ENCODE measurements at regions not wholly inside any gene's neighbourhood (a gene's known extent, or its start where the extent isn't known, plus 50 kb on each side); places are given as distances from the start of the nearest gene placed in this dataset.
"Not testable (repeated sequence)": the region's sequence is repeated elsewhere in the genome, so short reads cannot be mapped to it uniquely, and the experiment has no call there.

DNA sequence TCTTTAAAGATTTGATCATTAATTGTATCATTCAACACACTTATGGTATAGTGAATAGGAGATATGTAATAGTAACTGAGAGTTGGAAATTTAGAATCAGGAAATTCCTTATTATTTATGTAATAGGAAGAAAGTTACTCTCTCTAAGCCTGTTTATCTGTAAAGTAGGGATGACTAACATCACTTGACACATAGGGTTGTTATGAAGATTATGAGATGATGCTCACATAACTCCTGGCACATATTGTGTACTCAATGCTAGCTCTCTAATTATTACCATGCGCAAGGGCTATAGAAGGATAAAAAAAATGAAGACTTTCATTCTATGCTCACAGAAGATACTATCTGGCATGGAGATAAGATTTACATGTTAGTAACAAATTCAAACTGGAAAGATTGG, 149.9 kb downstream of the ISOC1 start:
- no peaks in the 10 kb centered on the region for H3K9me3 ChIP-seq (ENCODE audit: insufficient read depth, low read length)
- DNase-seq (ENCODE audit: low read depth, low spot score): no peak
- no peaks in the 10 kb centered on the region for H3K36me3 ChIP-seq (ENCODE audit: insufficient read depth, insufficient read length, low read length)
- H3K4me1 ChIP-seq (ENCODE audit: insufficient read depth, insufficient read length): no peaks in the 10 kb centered on the region
- H3K4me3 ChIP-seq (ENCODE audit: insufficient read length, low read depth): no peak overlapping the region
- no peaks in the 10 kb centered on the region for H3K27me3 ChIP-seq (ENCODE audit: insufficient read depth, insufficient read length)
- TF ChIP-seq SUZ12 (IDR thresholded peaks at IDR 0.05; ENCODE audit: extremely low read depth, insufficient read depth, insufficient read length): no peak
- no peak for TF ChIP-seq YY1 (IDR thresholded peaks at IDR 0.05; ENCODE audit: insufficient read depth, insufficient read length)
- no peak for TF ChIP-seq ZNF274 (IDR thresholded peaks at IDR 0.05; ENCODE audit: low read depth, low read length)
- H3K9ac ChIP-seq (ENCODE audit: insufficient read length, low read depth): no peak overlapping the region

DNA sequence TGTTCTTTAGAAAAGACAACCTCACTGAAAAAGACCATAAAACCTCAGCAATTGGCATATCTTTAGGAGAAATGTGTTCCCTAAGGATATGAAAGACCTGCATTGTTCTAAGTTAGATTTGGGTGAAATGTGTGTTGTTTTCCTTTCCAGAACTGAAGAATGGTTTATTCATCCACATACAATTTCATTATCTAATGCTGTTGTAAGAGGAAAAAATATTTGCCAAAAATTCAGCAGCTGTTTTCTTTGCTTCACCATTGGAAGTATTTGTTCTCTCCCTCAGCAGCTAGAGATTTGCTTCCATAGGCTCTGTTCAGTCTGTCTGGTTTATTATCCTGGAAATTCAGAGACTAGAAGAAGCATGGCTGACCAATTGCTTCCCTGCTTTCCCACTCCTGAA, 150.9 kb downstream of the ISOC1 start:
- Histone ChIP-seq H3K36me3 (ENCODE audit: insufficient read depth, insufficient read length, low read length) (no peaks in the 10 kb centered on the region), H3K27me3 (ENCODE audit: insufficient read depth, insufficient read length) (no peaks in the 10 kb centered on the region), H3K4me3 (ENCODE audit: insufficient read length, low read depth) (no peak overlapping the region), H3K9ac (ENCODE audit: insufficient read length, low read depth) (no peak overlapping the region), H3K4me1 (ENCODE audit: insufficient read depth, insufficient read length) (no peaks in the 10 kb centered on the region), H3K9me3 (ENCODE audit: insufficient read depth, low read length) (no peaks in the 10 kb centered on the region)
- no peak for DNase-seq (ENCODE audit: low read depth, low spot score)
- TF ChIP-seq SUZ12 (IDR thresholded peaks at IDR 0.05; ENCODE audit: extremely low read depth, insufficient read depth, insufficient read length) (no peak), YY1 (IDR thresholded peaks at IDR 0.05; ENCODE audit: insufficient read depth, insufficient read length) (no peak), ZNF274 (IDR thresholded peaks at IDR 0.05; ENCODE audit: low read depth, low read length) (no peak)

DNA sequence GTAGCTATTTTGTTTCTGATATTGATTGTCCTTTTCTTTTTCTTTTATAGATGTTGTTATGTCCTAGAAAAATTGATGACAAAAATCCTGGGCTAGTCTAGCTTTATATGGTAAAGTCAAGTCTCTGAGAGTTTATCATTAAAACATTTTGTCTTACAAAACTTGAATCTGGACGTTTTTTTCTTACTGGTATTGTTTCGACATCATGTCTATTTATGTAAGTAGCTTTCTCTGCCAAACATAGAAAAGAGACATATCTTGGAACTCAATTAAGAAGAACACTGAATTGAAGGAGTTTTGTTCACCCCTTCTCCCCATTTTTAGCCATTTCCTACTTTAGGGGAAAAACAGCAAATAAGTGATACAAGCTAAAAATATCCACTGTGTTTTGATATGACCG, 151.5 kb downstream of the ISOC1 start:
- Histone ChIP-seq H3K27me3 (ENCODE audit: insufficient read depth, insufficient read length) (no peaks in the 10 kb centered on the region), H3K4me3 (ENCODE audit: insufficient read length, low read depth) (no peak overlapping the region), H3K4me1 (ENCODE audit: insufficient read depth, insufficient read length) (no peaks in the 10 kb centered on the region), H3K36me3 (ENCODE audit: insufficient read depth, insufficient read length, low read length) (no peaks in the 10 kb centered on the region), H3K9ac (ENCODE audit: insufficient read length, low read depth) (no peak overlapping the region), H3K9me3 (ENCODE audit: insufficient read depth, low read length) (no peaks in the 10 kb centered on the region)
- TF ChIP-seq ZNF274 (IDR thresholded peaks at IDR 0.05; ENCODE audit: low read depth, low read length) (no peak), YY1 (IDR thresholded peaks at IDR 0.05; ENCODE audit: insufficient read depth, insufficient read length) (no peak), SUZ12 (IDR thresholded peaks at IDR 0.05; ENCODE audit: extremely low read depth, insufficient read depth, insufficient read length) (no peak)
- no peak for DNase-seq (ENCODE audit: low read depth, low spot score)

DNA sequence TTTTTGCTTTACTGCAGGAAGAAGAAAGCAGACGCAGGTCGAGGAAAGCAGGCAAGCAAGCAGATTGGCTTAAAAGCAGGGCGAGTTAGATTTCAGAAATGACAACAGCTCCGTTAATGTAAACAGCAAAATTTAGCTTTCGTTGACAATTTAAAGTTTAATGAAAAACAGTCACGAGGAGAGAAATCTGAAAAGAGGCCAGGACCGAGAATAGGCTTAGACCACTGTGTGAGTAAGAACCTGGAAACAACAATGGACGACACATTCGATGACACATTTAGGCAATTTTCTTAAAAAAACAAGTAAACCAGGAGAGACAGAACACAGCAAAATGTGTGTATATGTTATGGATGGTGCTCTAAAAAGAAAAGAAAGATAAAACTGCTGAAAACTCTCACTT, 155.3 kb downstream of the ISOC1 start:
- no peaks in the 10 kb centered on the region for H3K9me3 ChIP-seq (ENCODE audit: insufficient read depth, low read length)
- H3K27me3 ChIP-seq (ENCODE audit: insufficient read depth, insufficient read length): no peaks in the 10 kb centered on the region
- no peaks in the 10 kb centered on the region for H3K36me3 ChIP-seq (ENCODE audit: insufficient read depth, insufficient read length, low read length)
- TF ChIP-seq ZNF274 (IDR thresholded peaks at IDR 0.05; ENCODE audit: low read depth, low read length) (no peak), SUZ12 (IDR thresholded peaks at IDR 0.05; ENCODE audit: extremely low read depth, insufficient read depth, insufficient read length) (no peak), YY1 (IDR thresholded peaks at IDR 0.05; ENCODE audit: insufficient read depth, insufficient read length) (no peak)
- H3K4me1 ChIP-seq (ENCODE audit: insufficient read depth, insufficient read length): no peaks in the 10 kb centered on the region
- H3K9ac ChIP-seq (ENCODE audit: insufficient read length, low read depth): no peak overlapping the region
- no peak overlapping the region for H3K4me3 ChIP-seq (ENCODE audit: insufficient read length, low read depth)
- no peak for DNase-seq (ENCODE audit: low read depth, low spot score)

DNA sequence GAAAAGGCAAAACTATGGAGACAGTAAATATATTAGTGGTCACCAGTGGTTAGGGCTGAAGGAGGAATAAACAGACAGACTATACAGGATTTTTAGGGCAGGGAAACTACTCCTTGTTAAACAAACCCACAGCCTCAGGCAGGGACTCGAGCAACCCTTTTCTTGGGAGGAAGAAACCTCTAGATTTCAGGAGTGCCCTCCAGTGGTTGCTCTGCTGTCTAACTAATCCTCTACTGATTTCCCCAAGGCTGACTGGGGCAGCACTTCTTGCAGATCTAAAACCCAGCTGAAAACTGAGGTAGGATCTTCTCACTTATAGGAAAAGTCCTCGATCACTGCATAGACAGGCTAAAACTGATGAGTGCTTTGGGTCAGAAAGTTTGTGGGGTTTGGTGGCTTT, 176.8 kb downstream of the ISOC1 start:
- no peak for TF ChIP-seq ZNF274 (IDR thresholded peaks at IDR 0.05; ENCODE audit: low read depth, low read length)
- TF ChIP-seq SUZ12 (IDR thresholded peaks at IDR 0.05; ENCODE audit: extremely low read depth, insufficient read depth, insufficient read length): no peak
- no peak for TF ChIP-seq YY1 (IDR thresholded peaks at IDR 0.05; ENCODE audit: insufficient read depth, insufficient read length)
- Histone ChIP-seq H3K4me1 (ENCODE audit: insufficient read depth, insufficient read length) (no peaks in the 10 kb centered on the region), H3K4me3 (ENCODE audit: insufficient read length, low read depth) (no peak overlapping the region), H3K27me3 (ENCODE audit: insufficient read depth, insufficient read length) (no peaks in the 10 kb centered on the region), H3K9ac (ENCODE audit: insufficient read length, low read depth) (no peak overlapping the region), H3K9me3 (ENCODE audit: insufficient read depth, low read length) (no peaks in the 10 kb centered on the region), H3K36me3 (ENCODE audit: insufficient read depth, insufficient read length, low read length) (no peaks in the 10 kb centered on the region)
- peak; percentile 28 for DNase-seq (ENCODE audit: low read depth, low spot score)

DNA sequence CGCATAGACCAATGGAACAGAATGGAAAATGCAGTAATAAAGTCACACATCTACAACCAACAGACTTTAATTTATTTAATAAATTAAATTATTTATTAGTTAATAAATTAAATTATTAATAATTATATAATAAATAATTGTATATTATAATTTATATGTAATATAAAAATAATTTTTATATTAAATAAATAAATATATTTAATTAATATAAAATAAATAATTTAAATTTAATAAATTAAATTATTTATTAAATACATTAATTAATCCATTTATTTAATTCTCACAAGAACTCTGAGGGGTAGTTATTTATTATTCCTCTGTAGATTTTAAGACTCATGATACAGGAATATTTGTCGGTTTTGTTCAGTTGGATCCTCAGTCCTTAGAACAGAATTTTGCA, 176.1 kb upstream of the ADAMTS19 start:
- H3K36me3 ChIP-seq (ENCODE audit: insufficient read depth, insufficient read length, low read length): no peaks in the 10 kb centered on the region
- no peak for TF ChIP-seq SUZ12 (IDR thresholded peaks at IDR 0.05; ENCODE audit: extremely low read depth, insufficient read depth, insufficient read length)
- no peak for TF ChIP-seq YY1 (IDR thresholded peaks at IDR 0.05; ENCODE audit: insufficient read depth, insufficient read length)
- no peak for TF ChIP-seq ZNF274 (IDR thresholded peaks at IDR 0.05; ENCODE audit: low read depth, low read length)
- no peak overlapping the region for H3K4me3 ChIP-seq (ENCODE audit: insufficient read length, low read depth)
- H3K27me3 ChIP-seq (ENCODE audit: insufficient read depth, insufficient read length): no peaks in the 10 kb centered on the region
- DNase-seq (ENCODE audit: low read depth, low spot score): no peak
- no peak overlapping the region for H3K9ac ChIP-seq (ENCODE audit: insufficient read length, low read depth)
- no peaks in the 10 kb centered on the region for H3K4me1 ChIP-seq (ENCODE audit: insufficient read depth, insufficient read length)
- no peaks in the 10 kb centered on the region for H3K9me3 ChIP-seq (ENCODE audit: insufficient read depth, low read length)

DNA sequence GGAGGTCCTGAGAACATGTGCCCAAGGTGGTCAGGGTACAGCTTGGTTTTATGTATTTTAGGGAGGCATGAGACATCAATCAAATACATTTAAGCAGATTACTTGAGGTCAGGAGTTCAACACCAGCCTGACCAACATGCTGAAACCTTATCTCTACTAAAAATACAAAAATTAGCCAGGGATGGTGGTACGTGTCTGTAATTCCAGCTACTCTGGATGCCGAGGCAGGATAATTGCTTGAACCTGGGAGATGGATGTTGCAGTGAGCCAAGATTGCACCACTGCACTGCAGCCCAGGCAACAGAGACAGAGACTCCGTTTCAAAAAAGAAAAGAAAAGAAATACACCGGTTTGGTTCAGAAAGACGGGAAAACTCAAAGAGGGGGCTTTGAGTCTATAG, 165.9 kb upstream of the ADAMTS19 start:
- H3K9me3 ChIP-seq (ENCODE audit: insufficient read depth, low read length); DNase-seq (ENCODE audit: low read depth, low spot score); H3K4me1 ChIP-seq (ENCODE audit: insufficient read depth, insufficient read length); H3K36me3 ChIP-seq (ENCODE audit: insufficient read depth, insufficient read length, low read length); H3K9ac ChIP-seq (ENCODE audit: insufficient read length, low read depth); H3K4me3 ChIP-seq (ENCODE audit: insufficient read length, low read depth); H3K27me3 ChIP-seq (ENCODE audit: insufficient read depth, insufficient read length): not testable (repeated sequence)

DNA sequence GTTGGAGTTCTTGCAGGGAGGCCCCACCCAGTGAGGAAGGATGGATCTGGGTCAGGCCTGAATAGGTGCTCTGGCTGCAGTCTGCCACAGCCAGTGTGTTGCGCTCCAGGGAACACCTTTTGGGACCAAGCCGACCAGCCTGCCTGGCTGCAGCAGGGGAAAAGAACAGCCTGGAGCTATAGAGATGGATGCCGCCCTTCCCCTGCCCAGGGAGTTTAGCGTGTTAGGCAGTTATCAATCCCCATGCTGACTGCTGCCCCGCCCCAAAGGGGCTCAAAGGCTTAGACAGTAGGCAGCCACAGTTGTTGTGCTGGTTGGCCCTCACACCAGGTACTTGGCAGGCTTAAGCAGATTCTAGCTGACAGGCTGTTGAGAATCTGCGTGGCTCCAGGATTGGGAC, 153.4 kb upstream of the ADAMTS19 start:
- no peak for DNase-seq (ENCODE audit: low read depth, low spot score)
- no peaks in the 10 kb centered on the region for H3K27me3 ChIP-seq (ENCODE audit: insufficient read depth, insufficient read length)
- H3K36me3 ChIP-seq (ENCODE audit: insufficient read depth, insufficient read length, low read length): no peaks in the 10 kb centered on the region
- no peak for TF ChIP-seq SUZ12 (IDR thresholded peaks at IDR 0.05; ENCODE audit: extremely low read depth, insufficient read depth, insufficient read length)
- TF ChIP-seq YY1 (IDR thresholded peaks at IDR 0.05; ENCODE audit: insufficient read depth, insufficient read length): no peak
- no peak for TF ChIP-seq ZNF274 (IDR thresholded peaks at IDR 0.05; ENCODE audit: low read depth, low read length)
- H3K4me1 ChIP-seq (ENCODE audit: insufficient read depth, insufficient read length): no peaks in the 10 kb centered on the region
- no peaks in the 10 kb centered on the region for H3K9me3 ChIP-seq (ENCODE audit: insufficient read depth, low read length)
- no peak overlapping the region for H3K9ac ChIP-seq (ENCODE audit: insufficient read length, low read depth)
- H3K4me3 ChIP-seq (ENCODE audit: insufficient read length, low read depth): no peak overlapping the region
